ENCODE measurements at regions not wholly inside any gene's neighbourhood (a gene's known extent, or its start where the extent isn't known, plus 50 kb on each side); places are given as distances from the start of the nearest gene placed in this dataset.

- TF ChIP-seq CTCF (IDR thresholded peaks at IDR 0.05), result no peak
- no peak for TF ChIP-seq POLR2A (IDR thresholded peaks at IDR 0.05)
- TF ChIP-seq POLR2AphosphoS5 (IDR thresholded peaks at IDR 0.05; ENCODE audit: insufficient read depth in 1 of 2, low read depth in 1 of 2), result no peak
Observed at GRCh38 chr4:116665716-116666115, 419.7 kb downstream of the TRAM1L1 start.

All from vagina (tissue), 2 donors.